Activated B cell treated with CpG ODN at 0.5 μM for 24 hours (primary cell): ENCODE measurements at regions not wholly inside any gene's neighbourhood (a gene's known extent, or its start where the extent isn't known, plus 50 kb on each side); places are given as distances from the start of the nearest gene placed in this dataset.

Experiments
- ATAC-seq: fragments of 200-7000 bp; cut with Tn5 transposase; one replicate; pipeline ENCODE4 v1.10.0; 2021; ENCODE audit warnings: low read depth, mild to moderate bottlenecking, moderate library complexity
- CTCF ChIA-PET: fragments of 350-600 bp; sonication (Branson Sonifier 250); formaldehyde crosslinking; loops from one replicate; lab custom pipeline; 2021; ENCODE audit warnings: antibody characterized with exemption; lab: Charles Lee
- POLR2A ChIA-PET: fragments of 350-600 bp; sonication (Branson Sonifier 250); formaldehyde crosslinking; loops from one replicate; lab custom pipeline; 2021; ENCODE audit warnings: antibody characterized with exemption; lab: Charles Lee
- DNase-seq: peaks from one replicate; pipeline ENCODE4 v3.0.0; 2022
- H3K27ac Mint-ChIP-seq: one replicate; pipeline ENCODE4 v1.8.0; 2020; ENCODE audit warnings: mixed read lengths
- H3K27me3 Mint-ChIP-seq: one replicate; pipeline ENCODE4 v1.8.0; 2021; ENCODE audit warnings: mixed read lengths
- H3K36me3 Mint-ChIP-seq: one replicate; pipeline ENCODE4 v1.8.0; 2021; ENCODE audit warnings: low read depth, mixed read lengths
- H3K4me1 Mint-ChIP-seq: one replicate; pipeline ENCODE4 v1.8.0; 2021; ENCODE audit warnings: mixed read lengths
- H3K4me3 Mint-ChIP-seq: one replicate; pipeline ENCODE4 v1.8.0; 2020; ENCODE audit warnings: mild to moderate bottlenecking, mixed read lengths
- H3K9me3 Mint-ChIP-seq: one replicate; pipeline ENCODE4 v1.8.0; 2020; ENCODE audit warnings: mixed read lengths
- CTCF ChIP-seq: fragments of 200-600 bp; IDR thresholded peaks from one replicate; pipeline ENCODE4 v1.8.0; 2022; ENCODE audit warnings: antibody characterized with exemption, mild to moderate bottlenecking
- intact Hi-C: fragments of 100-400 bp; cut with micrococcal nuclease; formaldehyde crosslinking; loops from one replicate; pipeline ENCODE4 v1.15.1; 2024

GRCh38 chr4:175424111-175424510 lies 388.0 kb downstream of the GPM6A start:
- POLR2A ChIA-PET = no interaction called here
- intact Hi-C loops = no loop called here

GRCh38 chr4:175427751-175428150 lies 384.3 kb downstream of the GPM6A start:
- ChIA-PET POLR2A (no interaction called here), CTCF (no interaction called here)
- TF ChIP-seq CTCF = no peak
- intact Hi-C loops = no loop called here
- H3K27me3 Mint-ChIP-seq = no peaks in the 10 kb centered on the region
- H3K27ac Mint-ChIP-seq = no peak overlapping the region
- H3K4me3 Mint-ChIP-seq = no peak overlapping the region
- H3K9me3 Mint-ChIP-seq = peaks cover 2% of the 10 kb centered on the region
- ATAC-seq (no peak), DNase-seq (no peak)
- no peaks in the 10 kb centered on the region for H3K36me3 Mint-ChIP-seq
- no peaks in the 10 kb centered on the region for H3K4me1 Mint-ChIP-seq

More at GRCh38 chr4:175424111-175424510, 388.0 kb downstream of the GPM6A start:
- no peak overlapping the region for H3K4me3 Mint-ChIP-seq
- peaks cover 2% of the 10 kb centered on the region for H3K9me3 Mint-ChIP-seq
- no peaks in the 10 kb centered on the region for H3K27me3 Mint-ChIP-seq
- no peaks in the 10 kb centered on the region for H3K4me1 Mint-ChIP-seq
- no peak for ATAC-seq
- CTCF ChIA-PET = no interaction called here
- no peak for TF ChIP-seq CTCF
- no peak overlapping the region for H3K27ac Mint-ChIP-seq
- no peaks in the 10 kb centered on the region for H3K36me3 Mint-ChIP-seq
- no peak for DNase-seq

GRCh38 chr4:175431694-175432093 lies 380.4 kb downstream of the GPM6A start:
- POLR2A ChIA-PET = no interaction called here
- TF ChIP-seq CTCF = no peak
- DNase-seq (no peak), ATAC-seq (no peak)
- Mint-ChIP-seq H3K4me1 (peaks cover 7% of the 10 kb centered on the region), H3K9me3 (peaks cover 4% of the 10 kb centered on the region), H3K27ac (no peak overlapping the region), H3K27me3 (no peaks in the 10 kb centered on the region), H3K4me3 (no peak overlapping the region), H3K36me3 (no peaks in the 10 kb centered on the region)
- CTCF ChIA-PET = no interaction called here
- intact Hi-C loops = no loop called here

GRCh38 chr4:175435381-175435783 lies 376.7 kb downstream of the GPM6A start:
- DNase-seq (no peak), ATAC-seq (no peak)
- Mint-ChIP-seq H3K27me3 (no peaks in the 10 kb centered on the region), H3K9me3 (peaks cover 2% of the 10 kb centered on the region), H3K4me1 (peaks cover 7% of the 10 kb centered on the region), H3K27ac (no peak overlapping the region), H3K4me3 (no peak overlapping the region), H3K36me3 (no peaks in the 10 kb centered on the region)
- ChIA-PET POLR2A (no interaction called here), CTCF (no interaction called here)
- no peak for TF ChIP-seq CTCF
- intact Hi-C loops = no loop called here

- no peak for ATAC-seq
- peaks cover 2% of the 10 kb centered on the region for H3K9me3 Mint-ChIP-seq
- no peak overlapping the region for H3K27ac Mint-ChIP-seq
- H3K4me3 Mint-ChIP-seq = no peak overlapping the region
- no peak for DNase-seq
- CTCF ChIA-PET = no interaction called here
- peaks cover 7% of the 10 kb centered on the region for H3K4me1 Mint-ChIP-seq
- POLR2A ChIA-PET = no interaction called here
- H3K27me3 Mint-ChIP-seq = no peaks in the 10 kb centered on the region
- TF ChIP-seq CTCF = no peak
- H3K36me3 Mint-ChIP-seq = no peaks in the 10 kb centered on the region
- intact Hi-C loops = no loop called here
These were observed 375.9 kb downstream of the GPM6A start for GRCh38 chr4:175436196-175436595.
